H1 (cell line): ENCODE measurements at regions not wholly inside any gene's neighbourhood (a gene's known extent, or its start where the extent isn't known, plus 50 kb on each side); places are given as distances from the start of the nearest gene placed in this dataset.

ENCODE experiments used
- CTCF ChIA-PET: fragments of 300-600 bp; sonication (Branson Sonifier 250); formaldehyde crosslinking; loops from one replicate; lab custom pipeline; 2021; ENCODE audit not compliant: partially characterized antibody; lab: Charles Lee
- POLR2A ChIA-PET: fragments of 300-600 bp; sonication (Branson Sonifier 250); formaldehyde crosslinking; loops from one replicate; lab custom pipeline; 2021; ENCODE audit warnings: inconsistent platforms; ENCODE audit not compliant: partially characterized antibody; lab: Charles Lee
- DNase-seq, 2 experiments: peaks; one replicate each; pipeline versions ENCODE4 v3.0.0 to v3.0.0-alpha.2; 2010 to 2022; ENCODE audit warnings: low spot score in 2 of 2, low read depth in 1 of 2, mixed read lengths in 1 of 2
- FAIRE-seq: peaks from 2 replicates; lab custom pipeline; 2011; peaks lifted over from hg19 to GRCh38; lab: Jason Lieb, UNC
- H2AFZ ChIP-seq: 2 replicates; pipeline ENCODE4 v1.8.1; 2012; ENCODE audit warnings: low read length, inconsistent platforms
- H2AK5ac ChIP-seq: 2 replicates; pipeline ENCODE4 v1.6.1; 2013; ENCODE audit warnings: low read depth, low read length
- H2BK120ac ChIP-seq: replicated peaks from 2 replicates; pipeline ENCODE3; 2013; ENCODE audit warnings: low read depth, low read length, inconsistent platforms
- H2BK12ac ChIP-seq: 2 replicates; pipeline ENCODE4 v1.6.1; 2013; ENCODE audit warnings: low read depth, low read length
- H2BK15ac ChIP-seq: 2 replicates; pipeline ENCODE4 v1.6.1; 2013; ENCODE audit warnings: low read length
- H2BK20ac ChIP-seq: 2 replicates; pipeline ENCODE4 v1.6.1; 2013; ENCODE audit warnings: low read length
- H2BK5ac ChIP-seq: 2 replicates; pipeline ENCODE4 v1.6.1; 2013; ENCODE audit warnings: low read depth, low read length
- H3K14ac ChIP-seq: 2 replicates; pipeline ENCODE4 v1.6.1; 2013; ENCODE audit warnings: inconsistent platforms; ENCODE audit not compliant: insufficient read length
- H3K18ac ChIP-seq: 2 replicates; pipeline ENCODE4 v1.6.1; 2013; ENCODE audit warnings: low read length; ENCODE audit errors: extremely low read depth
- H3K23ac ChIP-seq: 2 replicates; pipeline ENCODE4 v1.6.1; 2013; ENCODE audit warnings: inconsistent platforms; ENCODE audit not compliant: insufficient read length
- H3K23me2 ChIP-seq: 2 replicates; pipeline ENCODE4 v1.6.1; 2013; ENCODE audit warnings: low read depth, low read length
- H3K27ac ChIP-seq: 2 replicates; pipeline ENCODE4 v1.6.1; 2011; ENCODE audit warnings: low read depth, low read length, inconsistent platforms
- H3K27me3 ChIP-seq, 4 experiments: replicated peaks in 1 of 4; 1 replicate in 1 of 4; 2 replicates in 3 of 4; pipeline versions ENCODE4 v1.6.1 to v1.8.1; 2011 to 2013; ENCODE audit warnings: low read length in 3 of 4, mild to moderate bottlenecking in 3 of 4, inconsistent platforms in 2 of 4, mixed read lengths in 2 of 4, moderate library complexity in 1 of 4; ENCODE audit not compliant: control insufficient read depth in 3 of 4, insufficient read depth in 3 of 4; ENCODE audit errors: extremely low read depth in 1 of 4
- H3K36me3 ChIP-seq, 4 experiments: 2 replicates each; pipeline versions ENCODE4 v1.6.1 to v1.8.1; 2011 to 2013; ENCODE audit warnings: mild to moderate bottlenecking in 4 of 4, low read length in 3 of 4, moderate library complexity in 2 of 4, control low read depth in 1 of 4, inconsistent platforms in 1 of 4; ENCODE audit not compliant: insufficient read depth in 4 of 4, control insufficient read depth in 2 of 4
- H3K4ac ChIP-seq: replicated peaks from 2 replicates; pipeline ENCODE3; 2013; ENCODE audit warnings: low read length, low read depth, mixed read lengths, inconsistent platforms; ENCODE audit not compliant: insufficient read length
- H3K4me1 ChIP-seq, 4 experiments: replicated peaks in 1 of 4; 1 replicate in 1 of 4; 2 replicates in 3 of 4; pipeline versions ENCODE4 v1.6.1 to v1.8.1; 2011 to 2013; ENCODE audit warnings: low read length in 3 of 4, inconsistent platforms in 2 of 4, mixed read lengths in 1 of 4; ENCODE audit not compliant: insufficient read depth in 4 of 4, control insufficient read depth in 3 of 4
- H3K4me2 ChIP-seq, 2 experiments: 2 replicates each; pipeline versions ENCODE4 v1.6.1 to v1.8.1; 2011 to 2013; ENCODE audit warnings: low read depth in 2 of 2, low read length in 2 of 2, control low read depth in 1 of 2, inconsistent platforms in 1 of 2, mild to moderate bottlenecking in 1 of 2; ENCODE audit not compliant: insufficient read depth in 1 of 2
- H3K4me3 ChIP-seq, 4 experiments: fragments of 200-600, 300-600 bp in 1 of 4; sonication (generic), shearing (Covaris generic), sonication (Bioruptor Twin) in 1 of 4; 2 replicates each; pipeline versions ENCODE4 v1.5.1 to v1.8.1; 2011 to 2016; ENCODE audit warnings: low read length in 4 of 4, low read depth in 3 of 4, control low read depth in 2 of 4, inconsistent platforms in 2 of 4, mild to moderate bottlenecking in 2 of 4, mixed read lengths in 1 of 4, moderate library complexity in 1 of 4; ENCODE audit not compliant: insufficient read depth in 2 of 4; ENCODE audit errors: extremely low read depth in 1 of 4
- H3K56ac ChIP-seq: replicated peaks from 2 replicates; pipeline ENCODE3; 2013; ENCODE audit warnings: low read depth, mild to moderate bottlenecking, mixed read lengths, low read length, inconsistent platforms; ENCODE audit not compliant: insufficient read length
- H3K79me1 ChIP-seq: 2 replicates; pipeline ENCODE4 v1.6.1; 2013; ENCODE audit warnings: low read depth, low read length, control low read depth
- H3K79me2 ChIP-seq, 2 experiments: 2 replicates each; pipeline versions ENCODE4 v1.6.1 to v1.8.1; 2012 to 2013; ENCODE audit warnings: low read length in 2 of 2, mild to moderate bottlenecking in 2 of 2, inconsistent platforms in 1 of 2; ENCODE audit not compliant: insufficient read depth in 2 of 2, control insufficient read depth in 1 of 2
- H3K9ac ChIP-seq, 4 experiments: replicated peaks in 1 of 4; 1 replicate in 1 of 4; 2 replicates in 3 of 4; pipeline versions ENCODE4 v1.6.1 to v1.8.1; 2011 to 2013; ENCODE audit warnings: low read depth in 3 of 4, low read length in 3 of 4, control low read depth in 2 of 4, mild to moderate bottlenecking in 2 of 4, moderate library complexity in 2 of 4, inconsistent platforms in 1 of 4; ENCODE audit errors: extremely low read depth in 1 of 4
- H3K9me3 ChIP-seq, 2 experiments: 2 replicates each; pipeline versions ENCODE4 v1.6.1 to v1.8.1; 2012 to 2013; ENCODE audit warnings: mild to moderate bottlenecking in 2 of 2, moderate library complexity in 2 of 2, control low read depth in 1 of 2, inconsistent platforms in 1 of 2, low read depth in 1 of 2, low read length in 1 of 2, mixed read lengths in 1 of 2; ENCODE audit not compliant: insufficient read depth in 2 of 2
- H4K20me1 ChIP-seq, 2 experiments: replicated peaks in 1 of 2; 2 replicates each; pipeline versions ENCODE3 to v1.8.1; 2011 to 2013; ENCODE audit warnings: inconsistent platforms in 2 of 2, low read length in 2 of 2, mild to moderate bottlenecking in 1 of 2; ENCODE audit not compliant: insufficient read depth in 2 of 2, control insufficient read depth in 1 of 2
- H4K5ac ChIP-seq: 2 replicates; pipeline ENCODE4 v1.6.1; 2013; ENCODE audit warnings: low read length, low read depth, mixed read lengths, inconsistent platforms; ENCODE audit not compliant: insufficient read length
- H4K8ac ChIP-seq: 2 replicates; pipeline ENCODE4 v1.8.0; 2013; ENCODE audit warnings: mild to moderate bottlenecking, moderate library complexity, low read length, inconsistent platforms; ENCODE audit not compliant: insufficient read depth; ENCODE audit errors: extremely low read depth
- H4K91ac ChIP-seq: replicated peaks from 2 replicates; pipeline ENCODE3; 2013; ENCODE audit warnings: low read length, mixed read lengths, inconsistent platforms; ENCODE audit not compliant: insufficient read length
- BCL11A ChIP-seq, 2 experiments: IDR thresholded peaks; one replicate each; pipeline ENCODE4 v1.6.1; 2011; ENCODE audit warnings: low read depth in 2 of 2, low read length in 2 of 2, mild to moderate bottlenecking in 2 of 2
- CTBP2 ChIP-seq: IDR thresholded peaks from 2 replicates; pipeline ENCODE4 v1.7.0; 2011; ENCODE audit warnings: borderline replicate concordance, mild to moderate bottlenecking, moderate library complexity, mixed read lengths, low read length; ENCODE audit not compliant: insufficient read depth, insufficient read length
- EZH2 ChIP-seq: fragments of 200-600 bp; sonication (generic); IDR thresholded peaks from 2 replicates; pipeline ENCODE4 v1.7.1; 2012; ENCODE audit warnings: low read depth, mild to moderate bottlenecking, moderate library complexity, low read length, inconsistent platforms; ENCODE audit not compliant: severe bottlenecking
- MAFK ChIP-seq: IDR thresholded peaks from 2 replicates; pipeline ENCODE4 v1.6.1; 2012; ENCODE audit warnings: low read depth, mild to moderate bottlenecking, improper control_type of control experiment, low read length
- RFX5 ChIP-seq: IDR thresholded peaks from 2 replicates; pipeline ENCODE4 v1.6.1; 2011; ENCODE audit warnings: low read depth, low read length, improper control_type of control experiment, borderline replicate concordance
- RNF2 ChIP-seq: fragments of 200-900, 300-1000 bp; sonication (generic); IDR thresholded peaks from 2 replicates; pipeline ENCODE4 v1.7.1; 2016; ENCODE audit warnings: borderline replicate concordance, low read depth, mild to moderate bottlenecking, antibody characterized with exemption, low read length; ENCODE audit not compliant: poor library complexity, severe bottlenecking; ENCODE audit errors: missing control alignments
- SIN3A ChIP-seq, 2 experiments: IDR thresholded peaks in 1 of 2; conservative IDR thresholded peaks in 1 of 2; 2 replicates each; pipeline ENCODE4 v1.6.1; 2011 to 2012; ENCODE audit warnings: low read length in 2 of 2, improper control_type of control experiment in 1 of 2, low read depth in 1 of 2, mild to moderate bottlenecking in 1 of 2
- SIX5 ChIP-seq: IDR thresholded peaks from 2 replicates; pipeline ENCODE4 v1.6.1; 2011; ENCODE audit warnings: mild to moderate bottlenecking, low read depth, low read length
- SRF ChIP-seq: IDR thresholded peaks from 2 replicates; pipeline ENCODE4 v1.6.1; 2011; ENCODE audit warnings: mild to moderate bottlenecking, low read depth, low read length, moderate library complexity
- WGBS, 2 experiments: shearing (Covaris generic) in 1 of 2; methylation state at CpG; one replicate each; pipeline versions ENCODE4 v1.1.6 to v1.1.7; 2013 to 2015; ENCODE audit warnings: low lambda C conversion rate in 2 of 2, mixed read lengths in 2 of 2, inconsistent platforms in 1 of 2, low coverage in 1 of 2, missing lambda C conversion rate in 1 of 2; ENCODE audit not compliant: insufficient replicate concordance in 2 of 2, insufficient coverage in 1 of 2, insufficient read length in 1 of 2; ENCODE audit errors: extremely low coverage in 1 of 2, missing lambda C conversion rate in 1 of 2; 5-methylcytosine and 5-hydroxymethylcytosine counted together
- TF ChIP-seq, protein P1 (sequence below): IDR thresholded peaks from 2 replicates; pipeline ENCODE4 v1.6.1; 2012; ENCODE audit warnings: inconsistent platforms
- TF ChIP-seq, protein P2 (sequence below): IDR thresholded peaks from 2 replicates; pipeline ENCODE4 v1.6.1; 2012; ENCODE audit warnings: low read length, inconsistent platforms

- TF ChIP-seq MAFK = no peak
- TF ChIP-seq, protein P1, sequence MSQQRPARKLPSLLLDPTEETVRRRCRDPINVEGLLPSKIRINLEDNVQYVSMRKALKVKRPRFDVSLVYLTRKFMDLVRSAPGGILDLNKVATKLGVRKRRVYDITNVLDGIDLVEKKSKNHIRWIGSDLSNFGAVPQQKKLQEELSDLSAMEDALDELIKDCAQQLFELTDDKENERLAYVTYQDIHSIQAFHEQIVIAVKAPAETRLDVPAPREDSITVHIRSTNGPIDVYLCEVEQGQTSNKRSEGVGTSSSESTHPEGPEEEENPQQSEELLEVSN = no peak
- TF ChIP-seq BCL11A (IDR thresholded peaks at IDR 0.05; ENCODE audit: low read depth in 2 of 2, low read length in 2 of 2) = no peak
- no peak for TF ChIP-seq CTBP2
- TF ChIP-seq, protein P2, sequence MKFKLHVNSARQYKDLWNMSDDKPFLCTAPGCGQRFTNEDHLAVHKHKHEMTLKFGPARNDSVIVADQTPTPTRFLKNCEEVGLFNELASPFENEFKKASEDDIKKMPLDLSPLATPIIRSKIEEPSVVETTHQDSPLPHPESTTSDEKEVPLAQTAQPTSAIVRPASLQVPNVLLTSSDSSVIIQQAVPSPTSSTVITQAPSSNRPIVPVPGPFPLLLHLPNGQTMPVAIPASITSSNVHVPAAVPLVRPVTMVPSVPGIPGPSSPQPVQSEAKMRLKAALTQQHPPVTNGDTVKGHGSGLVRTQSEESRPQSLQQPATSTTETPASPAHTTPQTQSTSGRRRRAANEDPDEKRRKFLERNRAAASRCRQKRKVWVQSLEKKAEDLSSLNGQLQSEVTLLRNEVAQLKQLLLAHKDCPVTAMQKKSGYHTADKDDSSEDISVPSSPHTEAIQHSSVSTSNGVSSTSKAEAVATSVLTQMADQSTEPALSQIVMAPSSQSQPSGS = no peak
- TF ChIP-seq SIX5 = no peak
- TF ChIP-seq SIN3A (conservative IDR thresholded peaks at IDR 0.05 in 1 of 2, IDR thresholded peaks at IDR 0.05 in 1 of 2; ENCODE audit: low read depth in 1 of 2, low read length in 2 of 2) = no peak
- no peak for TF ChIP-seq RFX5
- TF ChIP-seq SRF = no peak
- TF ChIP-seq EZH2 = no peak
- no peak for TF ChIP-seq RNF2
- TF ChIP-seq, all 59 proteins: peak for 0
- 93% methylated on average over 3 of the region's 3 CpGs; no CpG with 5 or more reads in 1 of the 2 experiments for WGBS, 2 experiments
- H4K91ac ChIP-seq = no peak overlapping the region
- H4K20me1 ChIP-seq = no peaks in the 10 kb centered on the region
- no peak overlapping the region for H2BK15ac ChIP-seq
- H3K4me3 ChIP-seq = no peak overlapping the region
- H2BK20ac ChIP-seq = no peak overlapping the region
- no peak overlapping the region for H3K4ac ChIP-seq
- no peak overlapping the region for H2AFZ ChIP-seq
- H3K4me1 ChIP-seq = no peaks in the 10 kb centered on the region
- no peaks in the 10 kb centered on the region for H3K79me1 ChIP-seq
- no peak overlapping the region for H3K56ac ChIP-seq
- no peak overlapping the region for H4K8ac ChIP-seq
- no peaks in the 10 kb centered on the region for H3K23me2 ChIP-seq
- no peak overlapping the region for H2BK5ac ChIP-seq
- no peaks in the 10 kb centered on the region for H3K27me3 ChIP-seq
- H3K79me2 ChIP-seq = no peaks in the 10 kb centered on the region
- ChIA-PET CTCF (interaction anchor here (1.1 kb wide), 1 partner anchor 60 kb away, joined by 4 read pairs; no protein-coding TSS in a partner anchor), POLR2A (no interaction called here)
- H3K14ac ChIP-seq = no peak overlapping the region
- no peak overlapping the region for H3K4me2 ChIP-seq
- H4K5ac ChIP-seq = no peak overlapping the region
- H3K23ac ChIP-seq = no peak overlapping the region
- no peak overlapping the region for H2AK5ac ChIP-seq
- FAIRE-seq (no peak), DNase-seq (no peak)
- H2BK12ac ChIP-seq = no peak overlapping the region
- H3K27ac ChIP-seq = no peak overlapping the region
- H3K18ac ChIP-seq = no peak overlapping the region
- H3K9ac ChIP-seq = no peak overlapping the region
- H3K9me3 ChIP-seq = no peaks in the 10 kb centered on the region; a peak in 1 of 4 replicates
- no peak overlapping the region for H2BK120ac ChIP-seq
- H3K36me3 ChIP-seq = no peaks in the 10 kb centered on the region
Observed at GRCh38 chr3:159200176-159200575, 398.3 kb downstream of the MFSD1 start.
